LNCaP clone FGC (cell line): ENCODE measurements at regions not wholly inside any gene's neighbourhood (a gene's known extent, or its start where the extent isn't known, plus 50 kb on each side); places are given as distances from the start of the nearest gene placed in this dataset.

Experiments
- DNase-seq: peaks from one replicate; pipeline ENCODE4 v3.0.0-alpha.2; 2011; ENCODE audit warnings: low read depth
- H3K4me3 ChIP-seq: 2 replicates; pipeline ENCODE4 v1.5.1; 2011; ENCODE audit warnings: mild to moderate bottlenecking, low read depth, low read length, control low read depth
- TF ChIP-seq, protein P1 (sequence below): IDR thresholded peaks from 2 replicates; pipeline ENCODE4 v1.5.1; 2012; ENCODE audit warnings: mild to moderate bottlenecking; ENCODE audit not compliant: control insufficient read depth, insufficient read depth; ENCODE audit errors: extremely low read depth

DNA sequence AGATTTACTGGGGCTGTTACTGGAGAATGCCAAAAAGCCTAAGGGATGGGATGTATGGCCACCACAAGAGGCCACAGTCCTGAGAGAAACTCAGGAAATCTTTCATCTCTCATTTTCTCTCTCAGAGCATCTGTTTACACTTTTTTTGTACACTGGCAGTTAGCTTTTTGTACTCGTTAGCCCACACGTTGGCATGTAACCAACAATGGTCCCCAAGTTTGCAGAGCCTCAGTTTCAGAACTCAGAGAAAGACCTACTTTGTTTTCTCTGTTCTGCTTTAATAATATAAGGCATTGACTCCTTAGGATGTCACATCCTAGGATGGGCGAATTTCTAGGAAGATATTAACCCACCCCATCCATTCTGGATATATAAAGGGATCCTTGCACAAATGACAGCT lies 183.5 kb downstream of the SUCNR1 start:
- TF ChIP-seq, protein P1, sequence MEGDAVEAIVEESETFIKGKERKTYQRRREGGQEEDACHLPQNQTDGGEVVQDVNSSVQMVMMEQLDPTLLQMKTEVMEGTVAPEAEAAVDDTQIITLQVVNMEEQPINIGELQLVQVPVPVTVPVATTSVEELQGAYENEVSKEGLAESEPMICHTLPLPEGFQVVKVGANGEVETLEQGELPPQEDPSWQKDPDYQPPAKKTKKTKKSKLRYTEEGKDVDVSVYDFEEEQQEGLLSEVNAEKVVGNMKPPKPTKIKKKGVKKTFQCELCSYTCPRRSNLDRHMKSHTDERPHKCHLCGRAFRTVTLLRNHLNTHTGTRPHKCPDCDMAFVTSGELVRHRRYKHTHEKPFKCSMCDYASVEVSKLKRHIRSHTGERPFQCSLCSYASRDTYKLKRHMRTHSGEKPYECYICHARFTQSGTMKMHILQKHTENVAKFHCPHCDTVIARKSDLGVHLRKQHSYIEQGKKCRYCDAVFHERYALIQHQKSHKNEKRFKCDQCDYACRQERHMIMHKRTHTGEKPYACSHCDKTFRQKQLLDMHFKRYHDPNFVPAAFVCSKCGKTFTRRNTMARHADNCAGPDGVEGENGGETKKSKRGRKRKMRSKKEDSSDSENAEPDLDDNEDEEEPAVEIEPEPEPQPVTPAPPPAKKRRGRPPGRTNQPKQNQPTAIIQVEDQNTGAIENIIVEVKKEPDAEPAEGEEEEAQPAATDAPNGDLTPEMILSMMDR, result no peak
- H3K4me3 ChIP-seq, result no peak overlapping the region
- no peak for DNase-seq

DNA sequence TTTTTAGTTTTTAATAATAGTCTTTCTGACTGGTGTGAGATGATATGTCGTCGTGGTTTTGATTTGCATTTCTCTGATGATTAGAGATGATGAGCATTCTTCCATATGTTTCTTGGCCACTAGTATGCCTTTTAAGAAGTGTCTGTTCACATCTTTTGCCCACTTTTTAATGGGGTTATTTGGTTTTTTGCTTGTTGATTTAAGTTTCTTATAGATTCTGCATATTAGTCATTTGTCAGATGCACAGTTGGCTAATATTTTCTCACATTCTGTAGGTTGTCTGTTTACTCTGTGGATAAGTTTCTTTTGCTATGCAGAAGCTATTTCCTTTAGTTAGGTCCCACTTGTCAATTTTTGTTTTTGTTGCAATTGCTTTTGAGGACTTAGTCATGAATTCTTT lies 185.4 kb downstream of the SUCNR1 start:
- DNase-seq, result no peak
- H3K4me3 ChIP-seq, result no peak overlapping the region
- TF ChIP-seq, protein P1, result no peak

DNA sequence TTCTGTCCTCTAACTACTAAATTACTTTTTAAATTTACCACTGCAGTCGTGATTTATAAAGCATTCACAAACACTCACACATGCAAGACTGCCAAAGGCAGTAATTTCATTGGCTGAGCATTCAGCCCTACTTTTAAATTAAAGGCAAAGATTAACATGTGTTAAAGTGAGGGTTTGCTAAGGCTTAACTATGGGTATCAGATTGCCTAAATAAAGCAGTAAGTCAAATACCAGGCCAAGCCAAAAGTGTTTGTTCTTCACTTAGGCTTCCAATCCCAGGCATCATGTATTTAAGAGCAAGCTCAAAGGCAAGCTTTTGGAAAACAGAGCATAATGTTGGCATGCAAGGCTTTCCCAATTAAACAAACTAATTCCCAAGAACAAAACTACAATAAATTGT lies 187.3 kb downstream of the SUCNR1 start:
- DNase-seq, result no peak
- no peak overlapping the region for H3K4me3 ChIP-seq
- TF ChIP-seq, protein P1, result no peak

DNA sequence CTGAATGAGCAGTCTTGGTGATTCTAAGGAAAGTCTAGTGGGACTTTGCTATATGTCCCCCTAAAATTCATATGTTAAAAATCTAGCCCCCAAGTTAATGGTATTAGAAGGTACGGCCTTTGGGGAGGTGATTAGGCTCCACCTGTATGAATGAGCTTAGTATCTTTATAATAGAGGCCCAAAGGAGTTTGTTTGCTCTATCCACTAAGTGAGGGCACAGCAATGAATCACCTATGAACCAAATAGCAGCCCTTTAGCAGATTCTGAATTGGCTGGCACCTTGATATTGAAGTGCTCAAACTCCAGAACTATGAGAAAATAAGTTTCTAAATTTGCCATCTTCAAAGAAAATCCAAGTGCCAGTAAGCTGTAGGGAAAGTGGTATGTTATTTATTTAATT lies 187.9 kb downstream of the SUCNR1 start:
- TF ChIP-seq, protein P1, result no peak
- no peak for DNase-seq

DNA sequence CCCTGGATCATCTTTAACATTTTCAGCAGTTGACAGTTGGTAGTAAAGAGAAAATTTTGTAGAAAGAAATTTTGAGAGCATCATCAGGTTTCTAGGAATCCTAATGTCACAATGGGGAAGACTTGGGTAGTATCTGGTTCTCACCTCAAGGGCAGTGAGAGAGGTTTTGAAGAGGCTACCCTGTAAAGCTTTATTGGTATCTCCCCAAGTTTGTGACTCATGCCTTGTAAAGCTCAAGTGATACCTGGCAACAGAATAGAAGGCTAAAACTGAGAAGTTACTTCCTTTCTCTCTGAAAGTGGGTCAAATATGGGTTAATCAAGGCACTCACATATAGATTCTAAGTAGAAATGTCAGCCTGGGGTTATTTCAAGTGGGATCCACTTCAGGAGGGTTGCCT lies 196.4 kb downstream of the SUCNR1 start:
- TF ChIP-seq, protein P1, result no peak
- DNase-seq, result no peak
- H3K4me3 ChIP-seq, result no peak overlapping the region

More for the DNA sequence above, 187.9 kb downstream of the SUCNR1 start:
- no peak overlapping the region for H3K4me3 ChIP-seq

DNA sequence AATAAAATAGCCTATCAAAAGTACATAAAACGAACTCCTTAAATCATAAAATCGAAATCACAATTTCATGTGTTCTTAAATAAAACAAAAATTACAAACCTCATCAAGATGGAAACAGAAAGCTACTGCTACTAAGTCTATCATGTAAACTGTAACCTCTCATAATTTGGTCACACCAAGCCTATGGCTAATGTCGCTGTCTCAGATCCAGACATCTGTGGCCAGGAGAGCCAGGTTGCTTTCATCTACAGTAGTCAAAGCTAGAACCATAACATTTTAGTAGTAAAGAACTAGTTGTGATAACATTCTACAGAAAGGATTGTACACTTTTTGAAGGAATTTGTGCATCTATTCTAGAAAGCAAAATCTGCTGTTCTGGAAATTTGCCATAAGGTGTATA lies 197.4 kb upstream of the MBNL1 start:
- H3K4me3 ChIP-seq, result no peak overlapping the region
- DNase-seq, result no peak
- TF ChIP-seq, protein P1, result no peak

DNA sequence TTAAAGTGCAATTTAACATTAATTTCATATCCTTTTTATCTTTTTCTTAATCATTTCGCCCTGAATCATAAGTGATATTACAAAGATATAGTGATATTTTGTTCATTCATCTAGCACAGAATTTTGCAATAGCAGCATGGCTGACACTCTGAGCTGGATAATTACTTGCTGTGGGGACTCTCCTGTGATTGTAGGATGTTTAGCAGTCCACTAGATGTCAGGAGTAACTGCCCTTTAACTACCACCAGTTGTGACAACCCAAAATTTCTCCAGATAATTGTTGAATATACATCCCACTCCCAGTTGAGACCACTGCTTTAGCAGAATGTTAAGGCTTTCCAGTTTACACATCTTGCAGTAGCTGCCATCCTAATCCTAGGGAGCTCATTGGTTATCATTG lies 196.8 kb upstream of the MBNL1 start:
- peak; percentile 25 for DNase-seq
- TF ChIP-seq, protein P1, result peak; percentile 71

More for the DNA sequence above, 196.8 kb upstream of the MBNL1 start:
- no peak overlapping the region for H3K4me3 ChIP-seq
